SK-N-SH (cell line): ENCODE measurements at regions not wholly inside any gene's neighbourhood (a gene's known extent, or its start where the extent isn't known, plus 50 kb on each side); places are given as distances from the start of the nearest gene placed in this dataset.

ENCODE experiments used
- CTCF ChIA-PET: fragments of 300-600, 350-600 bp; formaldehyde crosslinking; extraction: SDS; loops from one replicate; lab custom pipeline; 2021; lab: Yijun Ruan, JAX
- POLR2A ChIA-PET: fragments of 350-600 bp; sonication (Branson Sonifier 250); formaldehyde crosslinking; extraction: SDS; loops from one replicate; lab custom pipeline; 2020; ENCODE audit warnings: antibody characterized with exemption, inconsistent platforms; lab: Yijun Ruan, JAX
- DNase-seq: peaks from one replicate; pipeline ENCODE4 v3.0.0; 2012
- H2AFZ ChIP-seq: fragments of 200-600 bp; sonication (generic); 2 replicates; pipeline ENCODE4 v1.8.1; 2016; ENCODE audit warnings: antibody characterized with exemption, mild to moderate bottlenecking, low read depth
- H3F3A ChIP-seq: fragments of 200-600 bp; sonication (generic); replicated peaks from 2 replicates; pipeline ENCODE3; 2016; ENCODE audit warnings: antibody characterized with exemption, mild to moderate bottlenecking; ENCODE audit not compliant: insufficient read depth
- H3K27ac ChIP-seq, 2 experiments: fragments of 200-500 bp in 1 of 2; fragments of 200-600 bp in 1 of 2; sonication (Bioruptor generic) in 1 of 2; sonication (generic), shearing (Covaris generic) in 1 of 2; 2 replicates each; pipeline versions ENCODE4 v1.5.1 to v1.6.1; 2014 to 2016; ENCODE audit warnings: low read depth in 2 of 2, inconsistent platforms in 1 of 2, low read length in 1 of 2, mild to moderate bottlenecking in 1 of 2, mixed read lengths in 1 of 2
- H3K27me3 ChIP-seq: fragments of 200-600 bp; sonication (generic), shearing (Covaris generic); 2 replicates; pipeline ENCODE4 v1.6.1; 2016; ENCODE audit warnings: mixed run types; ENCODE audit not compliant: insufficient read depth
- H3K36me3 ChIP-seq, 2 experiments: fragments of 200-500 bp in 1 of 2; fragments of 200-600 bp in 1 of 2; sonication (Bioruptor generic) in 1 of 2; sonication (generic) in 1 of 2; replicated peaks in 1 of 2; 2 replicates each; pipeline versions ENCODE3 to v1.5.1; 2014 to 2016; ENCODE audit warnings: low read length in 1 of 2, mild to moderate bottlenecking in 1 of 2; ENCODE audit not compliant: insufficient read depth in 2 of 2, control insufficient read depth in 1 of 2
- H3K4me1 ChIP-seq, 2 experiments: fragments of 200-500 bp in 1 of 2; fragments of 200-600 bp in 1 of 2; sonication (Bioruptor generic) in 1 of 2; sonication (generic), shearing (Covaris generic) in 1 of 2; 2 replicates each; pipeline versions ENCODE4 v1.5.1 to v1.6.1; 2014 to 2016; ENCODE audit warnings: low read depth in 1 of 2, low read length in 1 of 2, mixed run types in 1 of 2; ENCODE audit not compliant: insufficient read depth in 2 of 2, control insufficient read depth in 1 of 2
- H3K4me2 ChIP-seq: fragments of 200-600 bp; sonication (generic), shearing (Covaris generic); 2 replicates; pipeline ENCODE4 v1.6.1; 2017; ENCODE audit warnings: mixed run types
- H3K4me3 ChIP-seq, 2 experiments: fragments of 200-500 bp in 1 of 2; fragments of 200-600 bp in 1 of 2; sonication (Bioruptor generic) in 1 of 2; sonication (generic), shearing (Covaris generic) in 1 of 2; 2 replicates each; pipeline versions ENCODE4 v1.5.1 to v1.8.1; 2014 to 2016; ENCODE audit warnings: low read depth in 2 of 2, inconsistent platforms in 1 of 2, low read length in 1 of 2, mild to moderate bottlenecking in 1 of 2, mixed read lengths in 1 of 2, moderate library complexity in 1 of 2
- H3K79me2 ChIP-seq: fragments of 200-600 bp; sonication (generic); 2 replicates; pipeline ENCODE4 v1.8.1; 2017; ENCODE audit warnings: mild to moderate bottlenecking; ENCODE audit not compliant: insufficient read depth
- H3K9ac ChIP-seq: fragments of 200-600 bp; sonication (generic); 2 replicates; pipeline ENCODE4 v1.6.1; 2017; ENCODE audit warnings: mixed run types
- H3K9me2 ChIP-seq: fragments of 200-600 bp; sonication (generic); 2 replicates; pipeline ENCODE4 v1.6.1; 2017; ENCODE audit warnings: mixed run types
- H3K9me3 ChIP-seq: fragments of 200-600 bp; sonication (generic); 2 replicates; pipeline ENCODE4 v1.6.1; 2017; ENCODE audit warnings: mixed run types, mild to moderate bottlenecking, moderate library complexity
- H4K20me1 ChIP-seq: fragments of 200-600 bp; sonication (generic); 2 replicates; pipeline ENCODE4 v1.6.1; 2017; ENCODE audit warnings: mild to moderate bottlenecking, mixed run types; ENCODE audit not compliant: insufficient read depth
- EP300 ChIP-seq, 2 experiments: IDR thresholded peaks; 2 replicates each; pipeline versions ENCODE4 v1.4.0 to v1.6.1; 2012; ENCODE audit warnings: borderline replicate concordance in 1 of 2, low read depth in 1 of 2, low read length in 1 of 2
- EZH2phosphoT487 ChIP-seq: fragments of 200-600 bp; sonication (generic); IDR thresholded peaks from 2 replicates; pipeline ENCODE4 v1.6.1; 2017; ENCODE audit warnings: low read depth, mixed run types, mild to moderate bottlenecking, antibody characterized with exemption, moderate library complexity, borderline replicate concordance
- FOSL2 ChIP-seq: IDR thresholded peaks from 2 replicates; pipeline ENCODE4 v1.4.0; 2012; ENCODE audit warnings: low read depth, mild to moderate bottlenecking, moderate library complexity, borderline replicate concordance
- GABPA ChIP-seq: IDR thresholded peaks from 2 replicates; pipeline ENCODE4 v1.4.0; 2012; ENCODE audit warnings: low read depth, mild to moderate bottlenecking
- MEF2A ChIP-seq: IDR thresholded peaks from 2 replicates; pipeline ENCODE4 v1.4.0; 2012; ENCODE audit warnings: low read depth, borderline replicate concordance
- MXI1 ChIP-seq: IDR thresholded peaks from 2 replicates; pipeline ENCODE4 v1.6.1; 2012; ENCODE audit warnings: mild to moderate bottlenecking, low read depth, low read length, improper control_type of control experiment
- RCOR1 ChIP-seq: fragments of 150-350 bp; IDR thresholded peaks from 2 replicates; pipeline ENCODE4 v1.6.1; 2017; ENCODE audit warnings: antibody characterized with exemption, low read length
- RXRA ChIP-seq: IDR thresholded peaks from 2 replicates; pipeline ENCODE4 v1.4.0; 2012; ENCODE audit warnings: low read depth, mild to moderate bottlenecking, borderline replicate concordance
- SIN3A ChIP-seq: IDR thresholded peaks from 2 replicates; pipeline ENCODE4 v1.6.1; 2012; ENCODE audit warnings: low read depth, mild to moderate bottlenecking, low read length, moderate library complexity, borderline replicate concordance
- WGBS: methylation state at CpG from one replicate; pipeline ENCODE4 v1.1.6; 2017; ENCODE audit warnings: low lambda C conversion rate; 5-methylcytosine and 5-hydroxymethylcytosine counted together
- TF ChIP-seq, protein P1 (sequence below): fragments of 200-600 bp; sonication (generic); IDR thresholded peaks from 2 replicates; pipeline ENCODE4 v1.6.1; 2017; ENCODE audit warnings: antibody characterized with exemption, mild to moderate bottlenecking, moderate library complexity
- TF ChIP-seq, protein P2 (sequence below): IDR thresholded peaks from 2 replicates; pipeline ENCODE4 v1.4.0; 2012; ENCODE audit warnings: low read depth, borderline replicate concordance
- TF ChIP-seq, protein P3 (sequence below): IDR thresholded peaks from 2 replicates; pipeline ENCODE4 v1.6.1; 2012; ENCODE audit warnings: mild to moderate bottlenecking, low read depth, low read length, moderate library complexity

DNA sequence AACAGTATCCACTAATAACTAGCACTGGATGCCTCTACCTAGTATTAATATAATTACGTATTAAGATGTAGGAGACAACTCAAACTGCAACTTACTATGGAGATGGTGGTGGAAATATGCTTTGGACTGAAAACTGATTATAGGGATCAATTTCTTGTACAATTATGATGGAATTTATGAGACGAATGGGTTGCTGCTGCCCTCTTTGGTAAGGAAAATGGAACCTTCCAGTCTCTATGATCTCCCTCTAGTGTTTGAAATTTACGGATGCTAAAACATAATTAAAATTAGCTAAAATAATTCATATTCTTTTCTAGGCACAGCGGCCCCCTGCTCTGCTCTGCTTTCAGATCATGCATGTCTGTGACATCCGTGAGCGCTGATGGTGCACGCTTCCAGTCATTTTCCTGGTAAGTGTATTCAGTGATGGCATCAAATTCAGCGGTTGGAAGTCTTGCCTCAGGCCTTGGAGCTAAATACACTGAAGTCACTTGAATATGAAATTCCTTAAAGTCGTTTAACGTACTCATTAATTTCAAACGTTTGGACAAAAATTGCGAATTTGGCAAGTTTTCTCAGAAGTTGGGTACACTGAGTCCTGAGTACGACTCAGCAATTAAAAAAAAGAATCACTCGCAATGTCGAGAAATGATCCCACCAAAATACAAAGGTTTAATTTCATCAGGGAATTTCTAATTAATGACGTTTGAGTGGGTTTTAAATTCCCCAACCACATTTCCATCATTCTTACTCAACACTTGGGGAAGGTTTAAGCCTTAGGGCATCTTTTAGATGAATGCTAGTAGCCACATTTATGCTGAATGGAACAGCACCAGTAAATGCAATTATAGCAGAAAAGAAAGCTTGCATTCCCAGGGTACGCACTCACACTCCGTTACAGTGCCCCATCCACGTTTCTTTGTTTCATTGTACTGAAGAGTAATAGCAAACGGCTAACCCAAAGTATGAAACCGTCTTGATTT, 132.6 kb downstream of the NR2F2 start:
- no peak overlapping the region for H3K4me3 ChIP-seq

DNA sequence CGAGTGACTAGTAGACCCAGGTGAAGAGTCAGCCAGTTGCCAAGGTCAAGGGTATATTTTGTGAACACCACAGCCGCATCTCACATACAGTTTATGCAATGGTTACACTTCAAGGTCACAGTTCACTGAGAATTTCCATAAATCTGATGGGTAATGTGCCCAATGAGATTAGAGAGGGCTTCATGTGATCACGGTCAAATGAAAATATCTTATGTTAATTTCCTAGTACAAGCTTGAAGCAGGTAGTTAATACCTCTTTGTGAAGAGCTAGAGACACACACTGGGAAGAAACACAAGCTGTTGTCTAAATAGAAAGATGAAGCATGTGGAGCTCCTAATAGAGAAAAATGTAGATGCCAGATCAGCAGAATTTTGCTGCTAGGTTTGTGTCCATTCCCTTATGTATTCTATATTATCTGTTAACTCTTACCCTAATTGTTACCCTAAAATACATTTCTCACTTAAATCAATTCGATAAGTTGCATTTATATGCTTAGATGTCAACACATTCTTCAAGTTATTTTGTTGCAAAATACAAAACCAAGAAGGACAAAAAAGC, 136.0 kb downstream of the NR2F2 start:
- WGBS, result 2% methylated on average over 4 of the region's 4 CpGs
- Histone ChIP-seq H3K79me2 (no peaks in the 10 kb centered on the region), H3K9me2 (no peaks in the 10 kb centered on the region), H3K27me3 (no peaks in the 10 kb centered on the region), H3K9me3 (no peaks in the 10 kb centered on the region; the same call in 1 of the 2 replicates), H3K4me3 (no peak overlapping the region), H3K4me2 (no peak overlapping the region), H3K27ac (no peak overlapping the region), H2AFZ (no peak overlapping the region), H3K36me3 (no peaks in the 10 kb centered on the region), H3K9ac (no peak overlapping the region), H4K20me1 (no peaks in the 10 kb centered on the region), H3K4me1 (no peaks in the 10 kb centered on the region), H3F3A (no peaks in the 10 kb centered on the region)
- ChIA-PET CTCF (no interaction called here), POLR2A (no interaction called here)
- no peak for DNase-seq
- TF ChIP-seq EP300 (IDR thresholded peaks at IDR 0.05; ENCODE audit: borderline replicate concordance in 1 of 2, low read depth in 1 of 2, low read length in 1 of 2), result no peak
- TF ChIP-seq, protein P1, sequence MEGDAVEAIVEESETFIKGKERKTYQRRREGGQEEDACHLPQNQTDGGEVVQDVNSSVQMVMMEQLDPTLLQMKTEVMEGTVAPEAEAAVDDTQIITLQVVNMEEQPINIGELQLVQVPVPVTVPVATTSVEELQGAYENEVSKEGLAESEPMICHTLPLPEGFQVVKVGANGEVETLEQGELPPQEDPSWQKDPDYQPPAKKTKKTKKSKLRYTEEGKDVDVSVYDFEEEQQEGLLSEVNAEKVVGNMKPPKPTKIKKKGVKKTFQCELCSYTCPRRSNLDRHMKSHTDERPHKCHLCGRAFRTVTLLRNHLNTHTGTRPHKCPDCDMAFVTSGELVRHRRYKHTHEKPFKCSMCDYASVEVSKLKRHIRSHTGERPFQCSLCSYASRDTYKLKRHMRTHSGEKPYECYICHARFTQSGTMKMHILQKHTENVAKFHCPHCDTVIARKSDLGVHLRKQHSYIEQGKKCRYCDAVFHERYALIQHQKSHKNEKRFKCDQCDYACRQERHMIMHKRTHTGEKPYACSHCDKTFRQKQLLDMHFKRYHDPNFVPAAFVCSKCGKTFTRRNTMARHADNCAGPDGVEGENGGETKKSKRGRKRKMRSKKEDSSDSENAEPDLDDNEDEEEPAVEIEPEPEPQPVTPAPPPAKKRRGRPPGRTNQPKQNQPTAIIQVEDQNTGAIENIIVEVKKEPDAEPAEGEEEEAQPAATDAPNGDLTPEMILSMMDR, result no peak
- no peak for TF ChIP-seq FOSL2
- TF ChIP-seq, protein P2, sequence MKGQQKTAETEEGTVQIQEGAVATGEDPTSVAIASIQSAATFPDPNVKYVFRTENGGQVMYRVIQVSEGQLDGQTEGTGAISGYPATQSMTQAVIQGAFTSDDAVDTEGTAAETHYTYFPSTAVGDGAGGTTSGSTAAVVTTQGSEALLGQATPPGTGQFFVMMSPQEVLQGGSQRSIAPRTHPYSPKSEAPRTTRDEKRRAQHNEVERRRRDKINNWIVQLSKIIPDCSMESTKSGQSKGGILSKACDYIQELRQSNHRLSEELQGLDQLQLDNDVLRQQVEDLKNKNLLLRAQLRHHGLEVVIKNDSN, result no peak
- TF ChIP-seq RXRA, result no peak
- TF ChIP-seq EZH2phosphoT487, result no peak
- no peak for TF ChIP-seq RCOR1
- no peak for TF ChIP-seq GABPA
- TF ChIP-seq, protein P3, sequence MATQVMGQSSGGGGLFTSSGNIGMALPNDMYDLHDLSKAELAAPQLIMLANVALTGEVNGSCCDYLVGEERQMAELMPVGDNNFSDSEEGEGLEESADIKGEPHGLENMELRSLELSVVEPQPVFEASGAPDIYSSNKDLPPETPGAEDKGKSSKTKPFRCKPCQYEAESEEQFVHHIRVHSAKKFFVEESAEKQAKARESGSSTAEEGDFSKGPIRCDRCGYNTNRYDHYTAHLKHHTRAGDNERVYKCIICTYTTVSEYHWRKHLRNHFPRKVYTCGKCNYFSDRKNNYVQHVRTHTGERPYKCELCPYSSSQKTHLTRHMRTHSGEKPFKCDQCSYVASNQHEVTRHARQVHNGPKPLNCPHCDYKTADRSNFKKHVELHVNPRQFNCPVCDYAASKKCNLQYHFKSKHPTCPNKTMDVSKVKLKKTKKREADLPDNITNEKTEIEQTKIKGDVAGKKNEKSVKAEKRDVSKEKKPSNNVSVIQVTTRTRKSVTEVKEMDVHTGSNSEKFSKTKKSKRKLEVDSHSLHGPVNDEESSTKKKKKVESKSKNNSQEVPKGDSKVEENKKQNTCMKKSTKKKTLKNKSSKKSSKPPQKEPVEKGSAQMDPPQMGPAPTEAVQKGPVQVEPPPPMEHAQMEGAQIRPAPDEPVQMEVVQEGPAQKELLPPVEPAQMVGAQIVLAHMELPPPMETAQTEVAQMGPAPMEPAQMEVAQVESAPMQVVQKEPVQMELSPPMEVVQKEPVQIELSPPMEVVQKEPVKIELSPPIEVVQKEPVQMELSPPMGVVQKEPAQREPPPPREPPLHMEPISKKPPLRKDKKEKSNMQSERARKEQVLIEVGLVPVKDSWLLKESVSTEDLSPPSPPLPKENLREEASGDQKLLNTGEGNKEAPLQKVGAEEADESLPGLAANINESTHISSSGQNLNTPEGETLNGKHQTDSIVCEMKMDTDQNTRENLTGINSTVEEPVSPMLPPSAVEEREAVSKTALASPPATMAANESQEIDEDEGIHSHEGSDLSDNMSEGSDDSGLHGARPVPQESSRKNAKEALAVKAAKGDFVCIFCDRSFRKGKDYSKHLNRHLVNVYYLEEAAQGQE, result no peak
- TF ChIP-seq SIN3A, result no peak
- TF ChIP-seq MXI1, result no peak

More for the DNA sequence above, 132.6 kb downstream of the NR2F2 start:
- Histone ChIP-seq H3K27ac (no peak overlapping the region), H3F3A (no peaks in the 10 kb centered on the region), H3K9me3 (no peaks in the 10 kb centered on the region), H2AFZ (no peak overlapping the region), H3K4me1 (no peaks in the 10 kb centered on the region), H4K20me1 (no peaks in the 10 kb centered on the region), H3K9ac (no peak overlapping the region), H3K4me2 (no peak overlapping the region), H3K79me2 (no peaks in the 10 kb centered on the region), H3K9me2 (no peaks in the 10 kb centered on the region), H3K27me3 (no peaks in the 10 kb centered on the region), H3K36me3 (no peaks in the 10 kb centered on the region)
- no peak for DNase-seq
- CTCF ChIA-PET, result interaction anchor here (1.6 kb wide), 1 partner anchor 37 kb away, joined by 3 read pairs; no protein-coding TSS in a partner anchor
- POLR2A ChIA-PET, result no interaction called here
- TF ChIP-seq, protein P1, result 0 out of 2 replicates have a peak, but pooled peaks have one; percentile 12
- no peak for TF ChIP-seq MEF2A
- WGBS, result 13% methylated on average over 21 of the region's 21 CpGs
